ENCODE measurements at regions not wholly inside any gene's neighbourhood (a gene's known extent, or its start where the extent isn't known, plus 50 kb on each side); places are given as distances from the start of the nearest gene placed in this dataset.
"Not testable (repeated sequence)": the region's sequence is repeated elsewhere in the genome, so short reads cannot be mapped to it uniquely, and the experiment has no call there.

GRCh38 chr18:77403969-77404535, 154.4 kb downstream of the GALR1 start:
- no peak for DNase-seq
- no peaks in the 10 kb centered on the region for H3K9me3 ChIP-seq
- no peaks in the 10 kb centered on the region for H3K4me1 ChIP-seq
- no peak overlapping the region for H3K27ac ChIP-seq
- no peak overlapping the region for H3K4me3 ChIP-seq
- WGBS, 5 donors = 85 to 91% (median 89%) methylated on average over 14 of the region's 14 CpGs
- intact Hi-C loops (cut with DNase I; ENCODE audit: low total_unique reads) = no loop called here
- no peaks in the 10 kb centered on the region for H3K36me3 ChIP-seq
- no peaks in the 10 kb centered on the region for H3K27me3 ChIP-seq
- TF ChIP-seq POLR2A (IDR thresholded peaks at IDR 0.05) (no peak), CTCF (IDR thresholded peaks at IDR 0.05) (no peak), EP300 (IDR thresholded peaks at IDR 0.05) (no peak), POLR2AphosphoS5 (IDR thresholded peaks at IDR 0.05) (no peak)

- H3K36me3 ChIP-seq = no peaks in the 10 kb centered on the region
- TF ChIP-seq CTCF (IDR thresholded peaks at IDR 0.05) (no peak), POLR2A (IDR thresholded peaks at IDR 0.05) (no peak), POLR2AphosphoS5 (IDR thresholded peaks at IDR 0.05) (no peak), EP300 (IDR thresholded peaks at IDR 0.05) (no peak)
- H3K27ac ChIP-seq = no peak overlapping the region
- H3K9me3 ChIP-seq = no peaks in the 10 kb centered on the region
- intact Hi-C loops (cut with DNase I; ENCODE audit: low total_unique reads) = no loop called here
- H3K4me1 ChIP-seq = no peaks in the 10 kb centered on the region
- no peak overlapping the region for H3K4me3 ChIP-seq
- 81 to 86% (median 84%) methylated on average over 11 of the region's 11 CpGs for WGBS, 5 donors
- H3K27me3 ChIP-seq = no peaks in the 10 kb centered on the region
- no peak for DNase-seq
Measured at GRCh38 chr18:77405096-77405495, 155.4 kb downstream of the GALR1 start.

DNA sequence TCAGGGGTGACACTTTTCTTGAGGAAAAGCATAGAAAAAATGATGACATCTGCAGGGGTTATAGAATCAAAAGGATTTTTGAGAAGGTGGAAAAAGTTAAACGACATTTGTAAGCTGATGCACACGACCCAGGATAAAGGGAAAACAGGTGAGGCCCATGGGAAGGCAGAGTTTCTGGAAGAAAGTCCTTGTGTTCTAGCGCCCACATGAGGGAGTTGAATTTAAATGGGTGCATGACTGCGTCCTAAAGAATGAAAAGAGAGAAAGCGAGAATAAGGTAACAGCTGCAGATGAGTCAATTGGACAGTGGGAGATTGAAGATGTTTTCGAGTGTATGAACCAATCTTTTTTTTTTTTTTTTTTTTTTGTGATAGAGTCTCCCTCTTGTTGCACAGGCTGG, 158.1 kb downstream of the GALR1 start:
- Histone ChIP-seq H3K4me1 (no peaks in the 10 kb centered on the region), H3K9me3 (no peaks in the 10 kb centered on the region), H3K27ac (no peak overlapping the region), H3K27me3 (no peaks in the 10 kb centered on the region), H3K4me3 (no peak overlapping the region), H3K36me3 (no peaks in the 10 kb centered on the region)
- TF ChIP-seq POLR2AphosphoS5 (IDR thresholded peaks at IDR 0.05) (no peak), POLR2A (IDR thresholded peaks at IDR 0.05) (no peak), EP300 (IDR thresholded peaks at IDR 0.05) (no peak), CTCF (IDR thresholded peaks at IDR 0.05) (no peak)
- intact Hi-C loops (cut with DNase I; ENCODE audit: low total_unique reads) = no loop called here
- no peak for DNase-seq
- WGBS, 5 donors = 53 to 61% (median 59%) methylated on average over 6 of the region's 6 CpGs

DNA sequence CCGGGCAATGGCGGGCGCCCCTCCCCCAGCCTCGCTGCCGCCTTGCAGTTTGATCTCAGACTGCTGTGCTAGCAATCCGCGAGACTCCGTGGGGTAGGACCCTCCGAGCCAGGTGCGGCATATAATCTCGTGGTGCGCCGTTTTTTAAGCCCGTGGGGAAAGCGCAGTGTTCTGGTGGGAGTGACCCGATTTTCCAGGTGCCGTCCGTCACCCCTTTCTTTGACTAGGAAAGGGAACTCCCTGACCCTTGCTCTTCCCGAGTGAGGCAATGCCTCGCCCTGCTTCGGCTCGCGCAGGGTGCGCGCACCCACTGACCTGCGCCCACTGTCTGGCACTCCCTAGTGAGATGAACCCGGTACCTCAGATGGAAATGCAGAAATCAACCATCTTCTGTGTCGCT, 171.9 kb downstream of the GALR1 start:
- intact Hi-C loops (cut with DNase I; ENCODE audit: low total_unique reads); H3K27ac ChIP-seq; H3K4me1 ChIP-seq; H3K4me3 ChIP-seq; H3K9me3 ChIP-seq; H3K27me3 ChIP-seq; H3K36me3 ChIP-seq; DNase-seq: not testable (repeated sequence)
- 48 to 93% (median 85%) methylated on average over 13 to 28 of the region's 28 CpGs for WGBS, 5 donors

GRCh38 chr18:77422974-77423867, 173.6 kb downstream of the GALR1 start:
- Histone ChIP-seq H3K4me1 (no peaks in the 10 kb centered on the region), H3K4me3 (no peak overlapping the region), H3K27ac (no peak overlapping the region), H3K9me3 (no peaks in the 10 kb centered on the region), H3K27me3 (no peaks in the 10 kb centered on the region), H3K36me3 (no peaks in the 10 kb centered on the region)
- WGBS, 5 donors = 30 to 53% (median 46%) methylated on average over 7 of the region's 7 CpGs
- intact Hi-C loops (cut with DNase I; ENCODE audit: low total_unique reads) = no loop called here
- DNase-seq = no peak
- TF ChIP-seq EP300 (IDR thresholded peaks at IDR 0.05) (no peak), CTCF (IDR thresholded peaks at IDR 0.05) (no peak)
